GM10266 (cell line): ENCODE measurements at regions not wholly inside any gene's neighbourhood (a gene's known extent, or its start where the extent isn't known, plus 50 kb on each side); places are given as distances from the start of the nearest gene placed in this dataset.

Source experiments
- DNase-seq: peaks from one replicate; pipeline ENCODE4 v3.0.0; 2012; ENCODE audit errors: extremely low spot score
- TF ChIP-seq, protein P1 (sequence below): IDR thresholded peaks from 2 replicates; pipeline ENCODE4 v1.5.1; 2012; ENCODE audit warnings: mild to moderate bottlenecking, low read depth; ENCODE audit not compliant: control insufficient read depth, insufficient read depth; ENCODE audit errors: missing control alignments

DNA sequence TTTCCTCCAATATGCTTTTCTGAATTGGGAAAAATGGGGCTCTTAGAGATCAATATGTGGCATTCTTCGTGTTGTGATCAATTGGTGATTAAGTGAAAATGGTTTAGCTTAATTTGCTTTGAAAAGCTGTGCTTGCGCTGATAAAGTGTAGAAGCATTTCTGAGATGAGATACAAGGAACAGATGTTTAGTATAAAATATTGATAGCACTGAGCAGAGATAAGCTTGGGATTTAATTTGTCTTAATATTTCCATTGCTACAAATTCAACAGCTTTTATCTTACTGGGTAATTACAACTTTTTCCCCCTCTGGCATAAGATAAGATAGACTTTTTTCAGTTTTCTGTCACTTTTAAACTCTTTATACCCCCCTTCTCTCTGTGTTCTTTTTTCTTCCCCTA, 2204.9 kb upstream of the WWC1 start:
- no peak for DNase-seq
- TF ChIP-seq, protein P1, sequence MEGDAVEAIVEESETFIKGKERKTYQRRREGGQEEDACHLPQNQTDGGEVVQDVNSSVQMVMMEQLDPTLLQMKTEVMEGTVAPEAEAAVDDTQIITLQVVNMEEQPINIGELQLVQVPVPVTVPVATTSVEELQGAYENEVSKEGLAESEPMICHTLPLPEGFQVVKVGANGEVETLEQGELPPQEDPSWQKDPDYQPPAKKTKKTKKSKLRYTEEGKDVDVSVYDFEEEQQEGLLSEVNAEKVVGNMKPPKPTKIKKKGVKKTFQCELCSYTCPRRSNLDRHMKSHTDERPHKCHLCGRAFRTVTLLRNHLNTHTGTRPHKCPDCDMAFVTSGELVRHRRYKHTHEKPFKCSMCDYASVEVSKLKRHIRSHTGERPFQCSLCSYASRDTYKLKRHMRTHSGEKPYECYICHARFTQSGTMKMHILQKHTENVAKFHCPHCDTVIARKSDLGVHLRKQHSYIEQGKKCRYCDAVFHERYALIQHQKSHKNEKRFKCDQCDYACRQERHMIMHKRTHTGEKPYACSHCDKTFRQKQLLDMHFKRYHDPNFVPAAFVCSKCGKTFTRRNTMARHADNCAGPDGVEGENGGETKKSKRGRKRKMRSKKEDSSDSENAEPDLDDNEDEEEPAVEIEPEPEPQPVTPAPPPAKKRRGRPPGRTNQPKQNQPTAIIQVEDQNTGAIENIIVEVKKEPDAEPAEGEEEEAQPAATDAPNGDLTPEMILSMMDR, result no peak

DNA sequence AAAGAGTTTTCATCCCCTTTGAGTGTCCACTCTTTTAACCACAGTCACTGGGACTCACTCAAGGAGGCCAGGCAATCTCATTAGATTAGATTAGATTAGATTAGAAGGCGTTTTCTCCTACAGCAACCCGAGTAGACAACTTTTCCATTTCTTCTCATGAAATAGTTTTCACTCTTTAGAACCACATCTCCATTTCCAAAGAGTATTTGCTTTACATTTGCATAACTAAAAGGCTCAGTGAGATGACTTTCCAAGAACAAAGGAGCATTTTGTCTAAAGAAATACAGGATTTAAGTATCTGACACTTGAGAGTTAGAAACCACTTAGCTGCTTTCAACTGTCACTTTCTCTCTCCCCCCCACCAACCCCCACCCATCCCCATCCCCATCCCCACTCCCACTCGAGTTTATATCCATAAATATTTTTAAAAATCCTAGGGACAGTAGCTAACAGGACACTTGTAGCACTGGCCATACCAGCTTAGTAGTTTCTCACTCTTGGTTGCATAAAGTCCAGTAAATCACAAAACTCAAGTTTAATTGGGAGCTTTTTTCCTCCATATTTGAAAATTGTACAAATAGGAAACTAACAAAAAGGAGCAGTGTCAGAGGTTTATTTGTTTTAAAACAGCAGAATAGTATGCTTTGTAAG, 2202.9 kb upstream of the WWC1 start:
- DNase-seq, result no peak

DNA sequence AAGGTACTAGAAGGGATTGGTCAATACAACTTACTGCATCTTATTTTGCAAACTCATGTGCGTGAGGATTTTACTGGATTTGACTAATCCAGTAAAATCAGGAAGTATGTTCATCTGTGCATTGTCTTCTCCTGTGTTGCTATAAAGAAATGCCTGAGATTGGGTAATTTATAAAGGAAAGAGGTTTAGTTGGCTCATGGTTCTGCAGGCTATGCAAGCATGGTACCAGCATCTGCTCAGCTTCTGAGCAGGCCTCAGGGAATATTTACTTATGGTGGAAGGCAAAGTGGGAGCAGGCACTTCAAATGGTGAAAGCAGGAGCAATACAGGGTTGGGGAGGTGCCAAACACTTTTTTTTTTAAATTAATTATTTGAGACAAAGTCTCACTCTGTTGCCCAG, 2199.5 kb upstream of the WWC1 start:
- DNase-seq, result no peak
- TF ChIP-seq, protein P1, result no peak

More for the DNA sequence above, 2202.9 kb upstream of the WWC1 start:
- TF ChIP-seq, protein P1, result no peak

DNA sequence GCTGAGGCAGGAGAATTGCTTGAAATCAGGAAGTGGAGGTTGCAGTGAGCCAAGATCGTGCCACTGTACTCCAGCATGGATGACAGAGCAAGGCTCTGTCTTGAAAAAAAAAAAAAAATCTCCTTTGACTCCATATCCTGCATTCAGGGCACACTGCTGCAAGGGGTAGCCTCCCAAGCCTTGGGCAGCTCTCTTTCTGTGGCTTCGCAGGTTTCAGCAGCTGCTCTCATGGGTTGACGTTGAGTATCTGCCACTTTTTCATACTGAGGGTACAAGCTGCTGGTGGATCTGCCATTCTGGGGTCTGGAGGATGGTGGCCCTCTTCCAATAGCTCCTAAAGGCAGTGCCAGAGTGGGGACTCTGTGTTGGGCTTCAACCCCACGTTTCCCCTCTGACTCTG, 2198.1 kb upstream of the WWC1 start:
- TF ChIP-seq, protein P1, result no peak
- no peak for DNase-seq

DNA sequence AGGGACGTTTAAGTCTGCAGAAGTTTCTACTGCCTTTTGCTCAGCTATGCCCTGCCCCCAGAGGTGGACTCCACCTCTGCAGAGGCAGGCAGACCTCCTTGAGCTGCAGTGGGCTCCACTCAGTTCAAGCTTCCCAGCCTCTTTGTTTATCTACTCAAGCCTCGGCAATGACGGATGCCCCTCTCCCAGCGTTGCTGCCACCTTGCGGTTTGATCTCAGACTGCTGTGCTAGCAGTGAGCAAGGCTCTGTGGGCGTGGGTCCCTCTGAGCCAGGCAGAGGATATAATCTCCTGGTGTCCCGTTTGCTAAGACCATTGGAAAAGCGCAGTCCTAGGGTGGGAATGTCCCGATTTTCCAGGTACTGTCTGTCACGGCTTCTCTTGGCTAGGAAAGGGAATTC, 2188.5 kb upstream of the WWC1 start:
- TF ChIP-seq, protein P1, result no peak
- DNase-seq, result no peak

DNA sequence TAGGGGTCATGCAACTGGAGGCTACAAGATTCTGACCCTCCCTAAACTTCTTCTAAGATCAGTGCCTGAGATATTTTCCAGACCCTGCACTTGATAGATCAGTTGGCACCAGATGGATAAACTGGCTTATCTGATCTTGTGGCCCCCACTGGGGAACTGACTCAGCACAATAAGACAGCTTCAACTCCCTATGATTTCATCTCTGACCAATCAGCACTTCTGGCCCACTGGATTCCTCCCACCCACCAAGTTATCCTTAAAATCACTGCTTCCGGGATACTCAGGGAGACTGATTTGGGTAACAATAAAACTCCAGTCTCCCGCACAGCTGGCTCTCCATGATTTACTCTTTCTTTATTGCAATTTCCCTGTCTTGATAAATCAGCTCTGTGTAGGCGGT, 2180.4 kb upstream of the WWC1 start:
- DNase-seq, result no peak
- TF ChIP-seq, protein P1, result no peak

DNA sequence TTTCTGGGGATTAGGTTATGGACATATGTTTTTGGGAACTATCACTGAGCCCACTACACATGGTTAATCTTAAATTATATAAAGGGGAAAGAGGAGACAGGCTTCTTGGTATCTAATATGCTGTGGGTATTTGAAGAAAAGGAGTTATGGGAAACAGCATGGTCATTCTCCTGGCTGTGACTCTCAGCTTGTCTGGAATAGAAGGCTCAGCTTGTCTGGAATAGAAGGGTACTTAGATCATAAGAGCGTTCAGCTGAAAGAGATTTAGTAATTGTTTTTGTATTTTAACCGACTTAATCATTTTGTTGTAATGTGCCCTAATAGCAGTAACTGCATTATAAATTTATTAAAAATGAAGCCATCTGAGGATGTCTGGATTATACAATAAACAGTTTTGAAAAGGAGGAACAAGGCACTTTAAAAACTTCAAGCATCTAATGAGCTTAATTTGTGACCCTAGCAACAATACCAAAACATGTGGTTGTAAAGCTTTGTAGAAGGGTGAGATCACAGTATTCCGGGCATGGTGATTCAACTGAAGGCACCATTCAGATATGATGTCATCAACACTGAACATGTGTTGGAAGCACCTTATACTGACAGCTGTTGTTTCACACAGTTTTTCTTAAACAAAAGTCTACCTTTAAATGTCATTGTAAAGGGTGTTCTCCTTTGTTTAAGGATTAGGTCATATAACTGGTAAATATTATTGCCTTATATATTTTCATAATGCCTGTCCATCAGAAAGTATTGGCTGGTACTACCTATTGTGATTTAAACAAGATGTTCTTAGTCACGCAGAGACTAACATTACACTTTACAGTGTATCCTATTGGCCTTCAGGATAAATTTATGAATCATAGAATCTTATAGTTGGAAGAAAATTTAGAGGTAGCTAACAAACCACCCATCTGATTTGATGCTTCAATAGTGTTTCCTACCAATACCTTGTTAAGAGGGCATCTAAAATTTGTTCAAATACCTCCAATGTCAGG, 2174.1 kb upstream of the WWC1 start:
- DNase-seq, result no peak
- TF ChIP-seq, protein P1, result no peak
